GM23338 (cell line): ENCODE measurements at regions not wholly inside any gene's neighbourhood (a gene's known extent, or its start where the extent isn't known, plus 50 kb on each side); places are given as distances from the start of the nearest gene placed in this dataset.

Experiments
- ATAC-seq: fragments of 200-7000 bp; cut with Tn5 transposase; 3 replicates; pipeline ENCODE4 v1.9.1; 2020
- DNase-seq: peaks from one replicate; pipeline ENCODE4 v3.0.0-alpha.2; 2015; ENCODE audit warnings: low spot score
- H2AFZ ChIP-seq: fragments of 200-600 bp; sonication (generic); 2 replicates; pipeline ENCODE4 v1.8.0; 2016; ENCODE audit warnings: antibody characterized with exemption, mild to moderate bottlenecking, moderate library complexity
- H3F3A ChIP-seq: fragments of 200-600 bp; sonication (generic); replicated peaks from 2 replicates; pipeline ENCODE4 v1.8.0; 2017; ENCODE audit warnings: antibody characterized with exemption, mixed run types, low read depth
- H3K27ac ChIP-seq: fragments of 200-600 bp; sonication (generic); 2 replicates; pipeline ENCODE4 v1.6.1; 2016; ENCODE audit warnings: low read depth
- H3K27me3 ChIP-seq: fragments of 200-600 bp; sonication (generic); 2 replicates; pipeline ENCODE4 v1.8.0; 2016; ENCODE audit warnings: mild to moderate bottlenecking, mixed run types, moderate library complexity; ENCODE audit not compliant: insufficient read depth
- H3K36me3 ChIP-seq: fragments of 200-600 bp; sonication (generic); 2 replicates; pipeline ENCODE4 v1.8.0; 2016; ENCODE audit warnings: mild to moderate bottlenecking; ENCODE audit not compliant: insufficient read depth
- H3K4me1 ChIP-seq: fragments of 200-600 bp; sonication (generic); 2 replicates; pipeline ENCODE4 v1.8.0; 2016; ENCODE audit warnings: mild to moderate bottlenecking, moderate library complexity; ENCODE audit not compliant: insufficient read depth
- H3K4me2 ChIP-seq: fragments of 200-600 bp; sonication (generic); 2 replicates; pipeline ENCODE4 v1.7.1; 2017; ENCODE audit warnings: mixed run types
- H3K4me3 ChIP-seq: fragments of 200-600 bp; sonication (generic); 2 replicates; pipeline ENCODE4 v1.6.1; 2016; ENCODE audit warnings: mixed run types
- H3K79me2 ChIP-seq: fragments of 200-600 bp; sonication (generic); replicated peaks from 2 replicates; pipeline ENCODE4 v1.8.0; 2017; ENCODE audit warnings: mild to moderate bottlenecking; ENCODE audit not compliant: insufficient read depth
- H3K9me2 ChIP-seq: fragments of 200-600 bp; sonication (generic); 2 replicates; pipeline ENCODE4 v1.8.0; 2017; ENCODE audit not compliant: insufficient read depth
- H4K20me1 ChIP-seq: fragments of 200-600 bp; sonication (generic); replicated peaks from 2 replicates; pipeline ENCODE4 v1.8.0; 2017; ENCODE audit warnings: mild to moderate bottlenecking; ENCODE audit not compliant: insufficient read depth
- H3K27ac Mint-ChIP-seq: 2 replicates; pipeline ENCODE4 v1.8.0; 2020; ENCODE audit warnings: inconsistent platforms, mild to moderate bottlenecking, moderate library complexity, mixed read lengths
- H3K27me3 Mint-ChIP-seq: 3 replicates; pipeline ENCODE4 v1.8.0; 2022; ENCODE audit warnings: low read depth, mild to moderate bottlenecking, moderate library complexity, mixed read lengths, inconsistent platforms; ENCODE audit not compliant: insufficient read depth, poor library complexity
- H3K36me3 Mint-ChIP-seq: 3 replicates; pipeline ENCODE4 v1.8.0; 2021; ENCODE audit warnings: low read depth, mild to moderate bottlenecking, inconsistent platforms, moderate library complexity, mixed read lengths
- H3K4me1 Mint-ChIP-seq: 3 replicates; pipeline ENCODE4 v1.8.0; 2020; ENCODE audit warnings: mild to moderate bottlenecking, inconsistent platforms, mixed read lengths
- H3K4me3 Mint-ChIP-seq: 3 replicates; pipeline ENCODE4 v1.8.0; 2021; ENCODE audit warnings: moderate library complexity, mild to moderate bottlenecking, inconsistent platforms, mixed read lengths
- H3K9me3 Mint-ChIP-seq: 3 replicates; pipeline ENCODE4 v1.8.0; 2020; ENCODE audit warnings: moderate library complexity, mild to moderate bottlenecking, inconsistent platforms, mixed read lengths
- CREB1 ChIP-seq: fragments of 250-450 bp; sonication (Bioruptor Pico); IDR thresholded peaks from 2 replicates; pipeline ENCODE4 v1.5.0; 2020; ENCODE audit warnings: low read depth, mild to moderate bottlenecking, moderate library complexity
- EZH2 ChIP-seq: fragments of 200-600 bp; sonication (generic); IDR thresholded peaks from one replicate; pipeline ENCODE4 v1.8.0; 2017; ENCODE audit warnings: antibody characterized with exemption, mild to moderate bottlenecking, low read depth; ENCODE audit not compliant: unreplicated experiment
- EZH2phosphoT487 ChIP-seq: fragments of 200-600 bp; sonication (generic); IDR thresholded peaks from one replicate; pipeline ENCODE4 v1.8.1; 2018; ENCODE audit warnings: antibody characterized with exemption; ENCODE audit not compliant: unreplicated experiment
- JUNB ChIP-seq: IDR thresholded peaks from one replicate; pipeline ENCODE4 v1.6.1; 2016; ENCODE audit warnings: antibody characterized with exemption; ENCODE audit not compliant: unreplicated experiment
- NANOG ChIP-seq: IDR thresholded peaks from 2 replicates; pipeline ENCODE4 v1.6.1; 2016; ENCODE audit warnings: antibody characterized with exemption, borderline replicate concordance
- POLR2AphosphoS5 ChIP-seq: IDR thresholded peaks from 2 replicates; pipeline ENCODE4 v1.6.1; 2016; ENCODE audit warnings: antibody characterized with exemption, low read depth
- STAT1 ChIP-seq: IDR thresholded peaks from one replicate; pipeline ENCODE4 v1.6.1; 2016; ENCODE audit warnings: antibody characterized with exemption; ENCODE audit not compliant: unreplicated experiment
- ZNF114 ChIP-seq: fragments of 250-450 bp; sonication (Bioruptor Pico); IDR thresholded peaks from 2 replicates; pipeline ENCODE4 v1.5.0; 2020; ENCODE audit warnings: mild to moderate bottlenecking, moderate library complexity
- ZNF331 ChIP-seq: fragments of 250-450 bp; sonication (Bioruptor Pico); IDR thresholded peaks from 2 replicates; pipeline ENCODE4 v1.5.0; 2020; ENCODE audit warnings: low read depth, mild to moderate bottlenecking, moderate library complexity
- TF ChIP-seq, protein P1 (sequence below): IDR thresholded peaks from one replicate; pipeline ENCODE4 v1.6.1; 2018; ENCODE audit warnings: antibody characterized with exemption; ENCODE audit not compliant: unreplicated experiment
- TF ChIP-seq, protein P2 (sequence below), 2 experiments: fragments of 200-600 bp in 1 of 2; sonication (generic) in 1 of 2; conservative IDR thresholded peaks; 2 replicates each; pipeline versions ENCODE4 v1.5.1 to v1.6.1; 2016 to 2017; ENCODE audit warnings: antibody characterized with exemption in 2 of 2, low read depth in 2 of 2, mild to moderate bottlenecking in 2 of 2, moderate library complexity in 1 of 2
- TF ChIP-seq, protein P3 (sequence below): fragments of 250-450 bp; sonication (Bioruptor Pico); IDR thresholded peaks from 2 replicates; pipeline ENCODE4 v1.5.0; 2020; ENCODE audit warnings: mild to moderate bottlenecking, moderate library complexity
- TF ChIP-seq, protein P4 (sequence below): IDR thresholded peaks from 2 replicates; pipeline ENCODE4 v1.6.1; 2016; ENCODE audit warnings: antibody characterized with exemption

DNA sequence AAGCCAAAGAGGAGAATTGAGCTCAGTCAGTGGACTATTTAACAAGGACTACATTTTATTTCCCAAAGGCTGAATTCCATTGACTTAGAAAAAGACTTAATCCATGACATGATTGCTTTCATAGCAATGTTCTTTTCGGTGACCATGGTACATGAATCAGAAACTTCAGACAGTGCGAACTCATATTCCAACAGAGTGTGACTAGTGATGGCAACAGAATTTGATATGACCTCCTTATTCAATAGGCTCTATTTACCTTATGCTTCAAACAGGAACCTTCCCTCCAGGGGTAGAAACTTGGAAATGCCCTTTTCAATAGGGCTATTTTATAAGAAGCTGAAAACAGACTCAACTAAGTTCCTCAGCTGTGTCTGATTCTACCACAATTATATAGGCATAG, 191.9 kb downstream of the RND3 start:
- Mint-ChIP-seq H3K9me3 (peaks cover 18% of the 10 kb centered on the region), H3K4me1 (no peaks in the 10 kb centered on the region; the same call in 2 of the 3 replicates), H3K27me3 (no peaks in the 10 kb centered on the region), H3K27ac (no peak overlapping the region), H3K36me3 (peaks cover 11% of the 10 kb centered on the region; the same call in 2 of the 3 replicates), H3K4me3 (no peak overlapping the region)
- DNase-seq (no peak), ATAC-seq (no peak)
- Histone ChIP-seq H4K20me1 (no peaks in the 10 kb centered on the region), H3K4me1 (0 out of 2 replicates have a peak, but pooled peaks cover 3% of the 10 kb centered on the region), H3K9me2 (no peaks in the 10 kb centered on the region; the same call in 1 of the 2 replicates), H3K4me3 (no peak overlapping the region), H3K36me3 (no peaks in the 10 kb centered on the region), H3K27ac (no peak overlapping the region), H3K4me2 (no peak overlapping the region), H3F3A (no peaks in the 10 kb centered on the region), H3K27me3 (no peaks in the 10 kb centered on the region), H2AFZ (no peak overlapping the region), H3K79me2 (no peaks in the 10 kb centered on the region)
- TF ChIP-seq NANOG (no peak), ZNF114 (CRISPR knock-in tag) (no peak), EZH2phosphoT487 (no peak), CREB1 (CRISPR knock-in tag) (no peak), STAT1 (no peak), POLR2AphosphoS5 (no peak), EZH2 (no peak), ZNF331 (CRISPR knock-in tag) (no peak), JUNB (no peak)
- TF ChIP-seq, protein P1, sequence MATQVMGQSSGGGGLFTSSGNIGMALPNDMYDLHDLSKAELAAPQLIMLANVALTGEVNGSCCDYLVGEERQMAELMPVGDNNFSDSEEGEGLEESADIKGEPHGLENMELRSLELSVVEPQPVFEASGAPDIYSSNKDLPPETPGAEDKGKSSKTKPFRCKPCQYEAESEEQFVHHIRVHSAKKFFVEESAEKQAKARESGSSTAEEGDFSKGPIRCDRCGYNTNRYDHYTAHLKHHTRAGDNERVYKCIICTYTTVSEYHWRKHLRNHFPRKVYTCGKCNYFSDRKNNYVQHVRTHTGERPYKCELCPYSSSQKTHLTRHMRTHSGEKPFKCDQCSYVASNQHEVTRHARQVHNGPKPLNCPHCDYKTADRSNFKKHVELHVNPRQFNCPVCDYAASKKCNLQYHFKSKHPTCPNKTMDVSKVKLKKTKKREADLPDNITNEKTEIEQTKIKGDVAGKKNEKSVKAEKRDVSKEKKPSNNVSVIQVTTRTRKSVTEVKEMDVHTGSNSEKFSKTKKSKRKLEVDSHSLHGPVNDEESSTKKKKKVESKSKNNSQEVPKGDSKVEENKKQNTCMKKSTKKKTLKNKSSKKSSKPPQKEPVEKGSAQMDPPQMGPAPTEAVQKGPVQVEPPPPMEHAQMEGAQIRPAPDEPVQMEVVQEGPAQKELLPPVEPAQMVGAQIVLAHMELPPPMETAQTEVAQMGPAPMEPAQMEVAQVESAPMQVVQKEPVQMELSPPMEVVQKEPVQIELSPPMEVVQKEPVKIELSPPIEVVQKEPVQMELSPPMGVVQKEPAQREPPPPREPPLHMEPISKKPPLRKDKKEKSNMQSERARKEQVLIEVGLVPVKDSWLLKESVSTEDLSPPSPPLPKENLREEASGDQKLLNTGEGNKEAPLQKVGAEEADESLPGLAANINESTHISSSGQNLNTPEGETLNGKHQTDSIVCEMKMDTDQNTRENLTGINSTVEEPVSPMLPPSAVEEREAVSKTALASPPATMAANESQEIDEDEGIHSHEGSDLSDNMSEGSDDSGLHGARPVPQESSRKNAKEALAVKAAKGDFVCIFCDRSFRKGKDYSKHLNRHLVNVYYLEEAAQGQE: no peak
- TF ChIP-seq, protein P2, sequence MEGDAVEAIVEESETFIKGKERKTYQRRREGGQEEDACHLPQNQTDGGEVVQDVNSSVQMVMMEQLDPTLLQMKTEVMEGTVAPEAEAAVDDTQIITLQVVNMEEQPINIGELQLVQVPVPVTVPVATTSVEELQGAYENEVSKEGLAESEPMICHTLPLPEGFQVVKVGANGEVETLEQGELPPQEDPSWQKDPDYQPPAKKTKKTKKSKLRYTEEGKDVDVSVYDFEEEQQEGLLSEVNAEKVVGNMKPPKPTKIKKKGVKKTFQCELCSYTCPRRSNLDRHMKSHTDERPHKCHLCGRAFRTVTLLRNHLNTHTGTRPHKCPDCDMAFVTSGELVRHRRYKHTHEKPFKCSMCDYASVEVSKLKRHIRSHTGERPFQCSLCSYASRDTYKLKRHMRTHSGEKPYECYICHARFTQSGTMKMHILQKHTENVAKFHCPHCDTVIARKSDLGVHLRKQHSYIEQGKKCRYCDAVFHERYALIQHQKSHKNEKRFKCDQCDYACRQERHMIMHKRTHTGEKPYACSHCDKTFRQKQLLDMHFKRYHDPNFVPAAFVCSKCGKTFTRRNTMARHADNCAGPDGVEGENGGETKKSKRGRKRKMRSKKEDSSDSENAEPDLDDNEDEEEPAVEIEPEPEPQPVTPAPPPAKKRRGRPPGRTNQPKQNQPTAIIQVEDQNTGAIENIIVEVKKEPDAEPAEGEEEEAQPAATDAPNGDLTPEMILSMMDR (conservative IDR thresholded peaks at IDR 0.05; ENCODE audit: low read depth in 2 of 2): no peak
- TF ChIP-seq, protein P3, sequence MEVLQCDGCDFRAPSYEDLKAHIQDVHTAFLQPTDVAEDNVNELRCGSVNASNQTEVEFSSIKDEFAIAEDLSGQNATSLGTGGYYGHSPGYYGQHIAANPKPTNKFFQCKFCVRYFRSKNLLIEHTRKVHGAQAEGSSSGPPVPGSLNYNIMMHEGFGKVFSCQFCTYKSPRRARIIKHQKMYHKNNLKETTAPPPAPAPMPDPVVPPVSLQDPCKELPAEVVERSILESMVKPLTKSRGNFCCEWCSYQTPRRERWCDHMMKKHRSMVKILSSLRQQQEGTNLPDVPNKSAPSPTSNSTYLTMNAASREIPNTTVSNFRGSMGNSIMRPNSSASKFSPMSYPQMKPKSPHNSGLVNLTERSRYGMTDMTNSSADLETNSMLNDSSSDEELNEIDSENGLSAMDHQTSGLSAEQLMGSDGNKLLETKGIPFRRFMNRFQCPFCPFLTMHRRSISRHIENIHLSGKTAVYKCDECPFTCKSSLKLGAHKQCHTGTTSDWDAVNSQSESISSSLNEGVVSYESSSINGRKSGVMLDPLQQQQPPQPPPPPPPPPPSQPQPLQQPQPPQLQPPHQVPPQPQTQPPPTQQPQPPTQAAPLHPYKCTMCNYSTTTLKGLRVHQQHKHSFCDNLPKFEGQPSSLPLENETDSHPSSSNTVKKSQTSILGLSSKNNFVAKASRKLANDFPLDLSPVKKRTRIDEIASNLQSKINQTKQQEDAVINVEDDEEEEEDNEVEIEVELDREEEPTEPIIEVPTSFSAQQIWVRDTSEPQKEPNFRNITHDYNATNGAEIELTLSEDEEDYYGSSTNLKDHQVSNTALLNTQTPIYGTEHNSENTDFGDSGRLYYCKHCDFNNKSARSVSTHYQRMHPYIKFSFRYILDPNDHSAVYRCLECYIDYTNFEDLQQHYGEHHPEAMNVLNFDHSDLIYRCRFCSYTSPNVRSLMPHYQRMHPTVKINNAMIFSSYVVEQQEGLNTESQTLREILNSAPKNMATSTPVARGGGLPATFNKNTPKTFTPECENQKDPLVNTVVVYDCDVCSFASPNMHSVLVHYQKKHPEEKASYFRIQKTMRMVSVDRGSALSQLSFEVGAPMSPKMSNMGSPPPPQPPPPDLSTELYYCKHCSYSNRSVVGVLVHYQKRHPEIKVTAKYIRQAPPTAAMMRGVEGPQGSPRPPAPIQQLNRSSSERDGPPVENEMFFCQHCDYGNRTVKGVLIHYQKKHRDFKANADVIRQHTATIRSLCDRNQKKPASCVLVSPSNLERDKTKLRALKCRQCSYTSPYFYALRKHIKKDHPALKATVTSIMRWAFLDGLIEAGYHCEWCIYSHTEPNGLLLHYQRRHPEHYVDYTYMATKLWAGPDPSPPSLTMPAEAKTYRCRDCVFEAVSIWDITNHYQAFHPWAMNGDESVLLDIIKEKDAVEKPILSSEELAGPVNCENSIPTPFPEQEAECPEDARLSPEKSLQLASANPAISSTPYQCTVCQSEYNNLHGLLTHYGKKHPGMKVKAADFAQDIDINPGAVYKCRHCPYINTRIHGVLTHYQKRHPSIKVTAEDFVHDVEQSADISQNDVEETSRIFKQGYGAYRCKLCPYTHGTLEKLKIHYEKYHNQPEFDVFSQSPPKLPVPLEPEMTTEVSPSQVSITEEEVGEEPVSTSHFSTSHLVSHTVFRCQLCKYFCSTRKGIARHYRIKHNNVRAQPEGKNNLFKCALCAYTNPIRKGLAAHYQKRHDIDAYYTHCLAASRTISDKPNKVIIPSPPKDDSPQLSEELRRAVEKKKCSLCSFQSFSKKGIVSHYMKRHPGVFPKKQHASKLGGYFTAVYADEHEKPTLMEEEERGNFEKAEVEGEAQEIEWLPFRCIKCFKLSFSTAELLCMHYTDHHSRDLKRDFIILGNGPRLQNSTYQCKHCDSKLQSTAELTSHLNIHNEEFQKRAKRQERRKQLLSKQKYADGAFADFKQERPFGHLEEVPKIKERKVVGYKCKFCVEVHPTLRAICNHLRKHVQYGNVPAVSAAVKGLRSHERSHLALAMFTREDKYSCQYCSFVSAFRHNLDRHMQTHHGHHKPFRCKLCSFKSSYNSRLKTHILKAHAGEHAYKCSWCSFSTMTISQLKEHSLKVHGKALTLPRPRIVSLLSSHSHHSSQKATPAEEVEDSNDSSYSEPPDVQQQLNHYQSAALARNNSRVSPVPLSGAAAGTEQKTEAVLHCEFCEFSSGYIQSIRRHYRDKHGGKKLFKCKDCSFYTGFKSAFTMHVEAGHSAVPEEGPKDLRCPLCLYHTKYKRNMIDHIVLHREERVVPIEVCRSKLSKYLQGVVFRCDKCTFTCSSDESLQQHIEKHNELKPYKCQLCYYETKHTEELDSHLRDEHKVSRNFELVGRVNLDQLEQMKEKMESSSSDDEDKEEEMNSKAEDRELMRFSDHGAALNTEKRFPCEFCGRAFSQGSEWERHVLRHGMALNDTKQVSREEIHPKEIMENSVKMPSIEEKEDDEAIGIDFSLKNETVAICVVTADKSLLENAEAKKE: no peak
- TF ChIP-seq, protein P4, sequence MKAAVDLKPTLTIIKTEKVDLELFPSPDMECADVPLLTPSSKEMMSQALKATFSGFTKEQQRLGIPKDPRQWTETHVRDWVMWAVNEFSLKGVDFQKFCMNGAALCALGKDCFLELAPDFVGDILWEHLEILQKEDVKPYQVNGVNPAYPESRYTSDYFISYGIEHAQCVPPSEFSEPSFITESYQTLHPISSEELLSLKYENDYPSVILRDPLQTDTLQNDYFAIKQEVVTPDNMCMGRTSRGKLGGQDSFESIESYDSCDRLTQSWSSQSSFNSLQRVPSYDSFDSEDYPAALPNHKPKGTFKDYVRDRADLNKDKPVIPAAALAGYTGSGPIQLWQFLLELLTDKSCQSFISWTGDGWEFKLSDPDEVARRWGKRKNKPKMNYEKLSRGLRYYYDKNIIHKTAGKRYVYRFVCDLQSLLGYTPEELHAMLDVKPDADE: no peak
